ENCODE measurements at regions not wholly inside any gene's neighbourhood (a gene's known extent, or its start where the extent isn't known, plus 50 kb on each side); places are given as distances from the start of the nearest gene placed in this dataset.

GRCh38 chr20:41969656-41970055, 351.5 kb upstream of the CHD6 start:
- TF ChIP-seq FOXM1 (IDR thresholded peaks at IDR 0.05; ENCODE audit: borderline replicate concordance, low read depth) (no peak), YY1 (IDR thresholded peaks at IDR 0.05; ENCODE audit: low read depth) (no peak), USF1 (IDR thresholded peaks at IDR 0.05) (no peak), EP300 (IDR thresholded peaks at IDR 0.05; ENCODE audit: borderline replicate concordance) (no peak), TEAD4 (IDR thresholded peaks at IDR 0.05) (no peak), ZBTB7A (IDR thresholded peaks at IDR 0.05; ENCODE audit: low read depth) (no peak), RAD21 (IDR thresholded peaks at IDR 0.05; ENCODE audit: low read depth) (no peak), CREB1 (IDR thresholded peaks at IDR 0.05; ENCODE audit: low read depth) (no peak), TAF1 (IDR thresholded peaks at IDR 0.05; ENCODE audit: low read depth) (no peak), NFIC (IDR thresholded peaks at IDR 0.05) (no peak), CEBPB (IDR thresholded peaks at IDR 0.05) (no peak)
- TF ChIP-seq, protein P1, sequence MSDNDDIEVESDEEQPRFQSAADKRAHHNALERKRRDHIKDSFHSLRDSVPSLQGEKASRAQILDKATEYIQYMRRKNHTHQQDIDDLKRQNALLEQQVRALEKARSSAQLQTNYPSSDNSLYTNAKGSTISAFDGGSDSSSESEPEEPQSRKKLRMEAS (IDR thresholded peaks at IDR 0.05): no peak
- TF ChIP-seq, protein P2, sequence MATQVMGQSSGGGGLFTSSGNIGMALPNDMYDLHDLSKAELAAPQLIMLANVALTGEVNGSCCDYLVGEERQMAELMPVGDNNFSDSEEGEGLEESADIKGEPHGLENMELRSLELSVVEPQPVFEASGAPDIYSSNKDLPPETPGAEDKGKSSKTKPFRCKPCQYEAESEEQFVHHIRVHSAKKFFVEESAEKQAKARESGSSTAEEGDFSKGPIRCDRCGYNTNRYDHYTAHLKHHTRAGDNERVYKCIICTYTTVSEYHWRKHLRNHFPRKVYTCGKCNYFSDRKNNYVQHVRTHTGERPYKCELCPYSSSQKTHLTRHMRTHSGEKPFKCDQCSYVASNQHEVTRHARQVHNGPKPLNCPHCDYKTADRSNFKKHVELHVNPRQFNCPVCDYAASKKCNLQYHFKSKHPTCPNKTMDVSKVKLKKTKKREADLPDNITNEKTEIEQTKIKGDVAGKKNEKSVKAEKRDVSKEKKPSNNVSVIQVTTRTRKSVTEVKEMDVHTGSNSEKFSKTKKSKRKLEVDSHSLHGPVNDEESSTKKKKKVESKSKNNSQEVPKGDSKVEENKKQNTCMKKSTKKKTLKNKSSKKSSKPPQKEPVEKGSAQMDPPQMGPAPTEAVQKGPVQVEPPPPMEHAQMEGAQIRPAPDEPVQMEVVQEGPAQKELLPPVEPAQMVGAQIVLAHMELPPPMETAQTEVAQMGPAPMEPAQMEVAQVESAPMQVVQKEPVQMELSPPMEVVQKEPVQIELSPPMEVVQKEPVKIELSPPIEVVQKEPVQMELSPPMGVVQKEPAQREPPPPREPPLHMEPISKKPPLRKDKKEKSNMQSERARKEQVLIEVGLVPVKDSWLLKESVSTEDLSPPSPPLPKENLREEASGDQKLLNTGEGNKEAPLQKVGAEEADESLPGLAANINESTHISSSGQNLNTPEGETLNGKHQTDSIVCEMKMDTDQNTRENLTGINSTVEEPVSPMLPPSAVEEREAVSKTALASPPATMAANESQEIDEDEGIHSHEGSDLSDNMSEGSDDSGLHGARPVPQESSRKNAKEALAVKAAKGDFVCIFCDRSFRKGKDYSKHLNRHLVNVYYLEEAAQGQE (IDR thresholded peaks at IDR 0.05; ENCODE audit: low read depth): no peak

- TF ChIP-seq, protein P2 (IDR thresholded peaks at IDR 0.05; ENCODE audit: low read depth): no peak
- no peak for TF ChIP-seq CREB1 (IDR thresholded peaks at IDR 0.05; ENCODE audit: low read depth)
- TF ChIP-seq FOXM1 (IDR thresholded peaks at IDR 0.05; ENCODE audit: borderline replicate concordance, low read depth): no peak
- TF ChIP-seq USF1 (IDR thresholded peaks at IDR 0.05): no peak
- TF ChIP-seq ZBTB7A (IDR thresholded peaks at IDR 0.05; ENCODE audit: low read depth): no peak
- no peak for TF ChIP-seq EGR1 (IDR thresholded peaks at IDR 0.05)
- no peak for TF ChIP-seq NFIC (IDR thresholded peaks at IDR 0.05)
- TF ChIP-seq, protein P1 (IDR thresholded peaks at IDR 0.05): no peak
- no peak for TF ChIP-seq YY1 (IDR thresholded peaks at IDR 0.05; ENCODE audit: low read depth)
- no peak for TF ChIP-seq TAF1 (IDR thresholded peaks at IDR 0.05; ENCODE audit: low read depth)
- TF ChIP-seq EP300 (IDR thresholded peaks at IDR 0.05; ENCODE audit: borderline replicate concordance): no peak
- TF ChIP-seq TEAD4 (IDR thresholded peaks at IDR 0.05): no peak
- TF ChIP-seq CEBPB (IDR thresholded peaks at IDR 0.05): no peak
Observed at GRCh38 chr20:41960166-41960565, 342.0 kb upstream of the CHD6 start.

- TF ChIP-seq NFIC (IDR thresholded peaks at IDR 0.05) (no peak), ZBTB7A (IDR thresholded peaks at IDR 0.05; ENCODE audit: low read depth) (no peak), FOXM1 (IDR thresholded peaks at IDR 0.05; ENCODE audit: borderline replicate concordance, low read depth) (no peak)
- TF ChIP-seq, protein P1 (IDR thresholded peaks at IDR 0.05): no peak
- TF ChIP-seq, protein P2 (IDR thresholded peaks at IDR 0.05; ENCODE audit: low read depth): no peak
Observed at GRCh38 chr20:41958391-41958790, 340.2 kb upstream of the CHD6 start.

DNA sequence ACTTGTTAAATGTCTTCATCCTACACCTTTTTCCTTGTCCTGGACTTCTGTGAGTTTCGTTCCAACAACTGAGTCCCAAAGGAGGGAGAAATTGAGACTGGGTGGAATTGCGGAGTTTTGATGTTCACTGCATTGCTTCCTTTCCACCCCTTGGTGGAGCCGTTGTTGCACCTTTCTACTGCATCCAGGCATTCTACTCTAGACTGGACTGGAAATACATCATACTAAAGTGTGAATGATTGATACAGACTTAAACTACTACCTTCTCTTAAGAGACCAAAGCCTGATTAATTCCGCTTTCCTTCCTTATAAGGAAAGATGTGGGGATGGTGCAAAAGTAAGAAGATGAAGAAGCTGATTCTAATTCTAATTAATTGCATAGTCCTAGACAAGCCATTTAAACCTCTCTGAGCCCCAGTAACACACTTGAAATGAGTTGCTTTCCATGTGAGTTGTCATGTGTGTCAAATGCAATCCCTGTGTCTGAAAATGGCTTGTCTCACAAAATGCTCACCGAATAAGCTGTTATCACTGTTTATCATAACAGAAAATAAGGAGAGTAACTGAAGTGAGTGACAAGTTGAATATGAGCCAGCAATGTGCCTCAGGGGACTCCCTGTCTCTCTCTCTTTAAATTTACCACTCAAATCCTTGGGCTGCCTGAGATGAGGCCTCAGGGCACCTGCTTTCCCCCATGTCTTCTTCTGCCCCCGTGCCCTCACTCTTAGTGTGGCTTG, 338.3 kb upstream of the CHD6 start:
- TF ChIP-seq CREB1 (IDR thresholded peaks at IDR 0.05; ENCODE audit: low read depth): no peak
- TF ChIP-seq RAD21 (IDR thresholded peaks at IDR 0.05; ENCODE audit: low read depth): peak; percentile 58; the same call in 1 of the 2 replicates
